KMS-11 (cell line): ENCODE measurements at regions not wholly inside any gene's neighbourhood (a gene's known extent, or its start where the extent isn't known, plus 50 kb on each side); places are given as distances from the start of the nearest gene placed in this dataset.
A peak's percentile ranks its signal among the peaks of the same experiment; 100 is the strongest.

Source experiments
- H2AFZ ChIP-seq: fragments of 200-600 bp; sonication (generic); 2 replicates; pipeline ENCODE4 v1.6.1; 2016; ENCODE audit warnings: antibody characterized with exemption, mixed run types, low read depth
- H3K27ac ChIP-seq: fragments of 200-600 bp; sonication (generic); 2 replicates; pipeline ENCODE4 v1.6.1; 2016; ENCODE audit warnings: mild to moderate bottlenecking, mixed run types
- H3K27me3 ChIP-seq: fragments of 200-600 bp; sonication (generic); 2 replicates; pipeline ENCODE4 v1.6.1; 2017; ENCODE audit warnings: mild to moderate bottlenecking, low read depth, mixed run types, moderate library complexity; ENCODE audit not compliant: insufficient read depth
- H3K36me3 ChIP-seq: fragments of 200-600 bp; sonication (generic); 2 replicates; pipeline ENCODE4 v1.6.1; 2017; ENCODE audit warnings: mild to moderate bottlenecking, mixed run types; ENCODE audit not compliant: insufficient read depth
- H3K4me1 ChIP-seq: fragments of 200-600 bp; sonication (generic); 2 replicates; pipeline ENCODE4 v1.6.1; 2016; ENCODE audit warnings: mild to moderate bottlenecking, low read depth, mixed run types; ENCODE audit not compliant: poor library complexity, severe bottlenecking
- H3K4me2 ChIP-seq: fragments of 200-600 bp; sonication (generic); 2 replicates; pipeline ENCODE4 v1.7.0; 2016; ENCODE audit warnings: mild to moderate bottlenecking, mixed run types
- H3K4me3 ChIP-seq: fragments of 200-600 bp; sonication (generic); IDR thresholded peaks from 2 replicates; pipeline ENCODE4 v1.6.1; 2017; ENCODE audit warnings: low read depth, low read length, mixed read lengths; ENCODE audit not compliant: insufficient read depth
- H3K79me2 ChIP-seq: fragments of 200-600 bp; sonication (generic); 2 replicates; pipeline ENCODE4 v1.6.1; 2016; ENCODE audit warnings: low read depth, mixed run types; ENCODE audit not compliant: insufficient read depth
- H3K9ac ChIP-seq: fragments of 200-600 bp; sonication (generic); 2 replicates; pipeline ENCODE4 v1.6.1; 2016; ENCODE audit warnings: mild to moderate bottlenecking, mixed run types
- H4K20me1 ChIP-seq: fragments of 200-600 bp; sonication (generic); 2 replicates; pipeline ENCODE4 v1.6.1; 2016; ENCODE audit warnings: mild to moderate bottlenecking, mixed run types; ENCODE audit not compliant: insufficient read depth
- TF ChIP-seq, protein P1 (sequence below): fragments of 200-600 bp; sonication (generic); conservative IDR thresholded peaks from 2 replicates; pipeline ENCODE4 v1.6.1; 2017; ENCODE audit warnings: low read depth, mild to moderate bottlenecking, antibody characterized with exemption, low read length, moderate library complexity, mixed read lengths

DNA sequence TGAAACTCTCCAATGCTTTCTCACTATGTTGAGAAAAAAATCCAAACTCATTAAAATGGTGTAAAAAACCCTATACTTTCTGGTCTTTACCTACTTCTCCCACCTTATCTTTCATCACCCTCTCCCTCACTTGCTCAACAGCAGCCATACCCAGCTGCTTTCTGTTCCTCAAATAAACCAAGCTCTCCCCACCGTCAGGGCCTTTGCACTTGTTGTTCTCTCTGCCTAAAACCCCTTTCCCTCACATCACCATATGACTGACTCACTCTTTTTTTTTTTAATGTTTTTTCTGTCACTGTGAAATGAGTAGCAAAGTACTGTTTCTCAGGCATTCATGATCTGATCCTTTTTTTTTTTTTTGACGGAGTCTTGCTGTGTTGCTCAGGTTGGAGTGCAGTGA, 122.3 kb upstream of the TMEM164 start:
- Histone ChIP-seq H2AFZ (no peak overlapping the region), H3K27ac (no peak overlapping the region), H3K36me3 (no peaks in the 10 kb centered on the region), H3K4me3 (no peak overlapping the region), H3K9ac (no peak overlapping the region), H4K20me1 (no peaks in the 10 kb centered on the region), H3K27me3 (no peaks in the 10 kb centered on the region), H3K4me1 (no peaks in the 10 kb centered on the region), H3K79me2 (no peaks in the 10 kb centered on the region), H3K4me2 (no peak overlapping the region)
- TF ChIP-seq, protein P1, sequence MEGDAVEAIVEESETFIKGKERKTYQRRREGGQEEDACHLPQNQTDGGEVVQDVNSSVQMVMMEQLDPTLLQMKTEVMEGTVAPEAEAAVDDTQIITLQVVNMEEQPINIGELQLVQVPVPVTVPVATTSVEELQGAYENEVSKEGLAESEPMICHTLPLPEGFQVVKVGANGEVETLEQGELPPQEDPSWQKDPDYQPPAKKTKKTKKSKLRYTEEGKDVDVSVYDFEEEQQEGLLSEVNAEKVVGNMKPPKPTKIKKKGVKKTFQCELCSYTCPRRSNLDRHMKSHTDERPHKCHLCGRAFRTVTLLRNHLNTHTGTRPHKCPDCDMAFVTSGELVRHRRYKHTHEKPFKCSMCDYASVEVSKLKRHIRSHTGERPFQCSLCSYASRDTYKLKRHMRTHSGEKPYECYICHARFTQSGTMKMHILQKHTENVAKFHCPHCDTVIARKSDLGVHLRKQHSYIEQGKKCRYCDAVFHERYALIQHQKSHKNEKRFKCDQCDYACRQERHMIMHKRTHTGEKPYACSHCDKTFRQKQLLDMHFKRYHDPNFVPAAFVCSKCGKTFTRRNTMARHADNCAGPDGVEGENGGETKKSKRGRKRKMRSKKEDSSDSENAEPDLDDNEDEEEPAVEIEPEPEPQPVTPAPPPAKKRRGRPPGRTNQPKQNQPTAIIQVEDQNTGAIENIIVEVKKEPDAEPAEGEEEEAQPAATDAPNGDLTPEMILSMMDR, result no peak

DNA sequence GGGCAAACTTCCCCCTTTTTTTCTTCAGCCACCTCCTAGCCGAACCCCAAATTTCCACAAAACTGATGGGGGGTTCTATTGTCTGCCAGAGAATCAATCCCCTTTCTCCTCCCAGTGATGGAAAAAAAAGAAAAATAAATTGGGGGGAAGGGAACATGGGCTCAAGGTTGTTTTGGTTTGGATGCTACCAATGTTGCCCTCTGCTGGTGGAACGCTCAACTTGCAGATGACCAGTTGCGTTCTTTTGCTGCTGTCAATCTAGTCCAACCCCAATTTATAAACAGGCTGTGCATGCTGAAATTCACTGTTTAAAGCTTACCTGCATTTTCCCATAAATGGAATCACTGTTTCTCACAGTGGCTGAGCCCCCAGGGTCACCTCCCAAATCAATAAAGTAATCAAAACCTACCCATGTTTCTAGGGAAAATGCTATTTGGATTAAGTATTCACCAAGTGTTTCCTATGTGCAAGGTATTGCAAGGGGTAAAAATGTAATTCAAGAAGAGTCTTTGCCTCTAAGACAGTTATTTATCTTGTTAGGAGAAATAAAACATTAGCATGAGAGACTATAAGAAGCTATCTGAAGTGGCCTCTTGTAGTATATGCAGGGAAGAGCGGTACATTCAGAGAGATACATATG, 116.7 kb upstream of the TMEM164 start:
- H3K36me3 ChIP-seq, result no peaks in the 10 kb centered on the region
- no peak overlapping the region for H3K27ac ChIP-seq
- H3K79me2 ChIP-seq, result no peaks in the 10 kb centered on the region
- TF ChIP-seq, protein P1, result peak; percentile 77
- H3K27me3 ChIP-seq, result no peaks in the 10 kb centered on the region
- no peak overlapping the region for H3K9ac ChIP-seq
- no peak overlapping the region for H3K4me2 ChIP-seq
- no peak overlapping the region for H2AFZ ChIP-seq
- no peaks in the 10 kb centered on the region for H4K20me1 ChIP-seq
- no peaks in the 10 kb centered on the region for H3K4me1 ChIP-seq
- no peak overlapping the region for H3K4me3 ChIP-seq

DNA sequence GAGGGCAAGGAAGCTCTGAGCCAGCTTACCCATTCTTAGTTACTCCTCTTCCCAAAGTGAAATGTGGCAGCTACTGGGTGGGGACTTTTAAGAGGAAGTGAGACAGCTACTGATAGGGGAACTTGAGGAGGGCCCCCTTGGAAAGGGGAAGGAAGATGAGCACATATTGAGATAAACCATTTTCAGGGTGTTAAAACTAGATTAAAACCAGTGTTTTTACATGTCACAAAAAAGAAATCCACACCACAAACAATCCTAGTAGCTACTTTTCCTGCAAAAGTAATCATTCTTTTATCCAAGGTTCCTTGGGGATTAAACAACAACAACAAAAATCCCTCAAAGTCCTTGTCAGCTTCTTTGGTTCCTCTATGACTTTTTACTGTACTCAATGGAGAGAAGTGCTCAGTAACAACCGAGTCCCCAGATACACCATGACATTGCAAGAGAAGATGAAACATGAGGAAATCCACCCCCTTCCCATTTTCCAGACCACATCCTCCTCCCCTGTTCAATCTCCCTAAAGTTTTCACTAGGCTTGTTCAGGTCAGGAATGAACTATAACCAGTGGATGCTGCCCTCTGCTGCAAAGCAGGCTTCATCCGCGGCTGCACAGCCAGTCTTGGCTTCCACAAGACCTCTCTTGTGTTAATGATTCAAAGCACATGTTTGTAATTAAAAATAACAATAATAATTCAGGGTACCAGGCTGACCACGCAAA, 113.5 kb upstream of the TMEM164 start:
- Histone ChIP-seq H3K4me3 (no peak overlapping the region), H2AFZ (no peak overlapping the region), H4K20me1 (no peaks in the 10 kb centered on the region), H3K36me3 (no peaks in the 10 kb centered on the region), H3K27me3 (no peaks in the 10 kb centered on the region), H3K4me2 (no peak overlapping the region), H3K4me1 (no peaks in the 10 kb centered on the region), H3K27ac (no peak overlapping the region), H3K9ac (no peak overlapping the region), H3K79me2 (no peaks in the 10 kb centered on the region)
- TF ChIP-seq, protein P1, result no peak

DNA sequence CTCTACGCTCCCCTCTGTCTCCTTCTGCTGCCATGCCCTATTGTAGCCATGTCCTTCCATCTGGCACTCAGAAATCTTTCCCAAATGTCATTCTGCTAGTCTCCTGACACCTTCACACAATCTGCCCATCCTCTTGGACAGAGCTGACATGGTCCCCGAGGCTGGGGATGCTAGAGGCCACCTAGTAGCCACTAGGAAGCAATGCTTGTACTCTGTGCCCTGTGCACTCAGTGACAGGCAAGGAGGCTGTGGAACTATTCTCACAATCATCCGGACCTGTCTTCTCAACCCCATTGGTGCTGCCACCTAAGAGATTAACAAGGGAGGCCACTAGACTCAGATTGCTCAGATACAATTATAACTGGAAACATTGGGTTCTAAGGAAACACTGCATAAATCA, 112.6 kb upstream of the TMEM164 start:
- no peaks in the 10 kb centered on the region for H3K4me1 ChIP-seq
- no peak overlapping the region for H3K9ac ChIP-seq
- TF ChIP-seq, protein P1, result no peak
- no peak overlapping the region for H3K27ac ChIP-seq
- H3K4me3 ChIP-seq, result no peak overlapping the region
- H3K36me3 ChIP-seq, result no peaks in the 10 kb centered on the region
- H3K4me2 ChIP-seq, result no peak overlapping the region
- no peaks in the 10 kb centered on the region for H4K20me1 ChIP-seq
- H2AFZ ChIP-seq, result 0 out of 2 replicates have a peak overlapping the region, but pooled peaks have one; percentile 64
- no peaks in the 10 kb centered on the region for H3K27me3 ChIP-seq
- no peaks in the 10 kb centered on the region for H3K79me2 ChIP-seq
